ENCODE measurements at regions not wholly inside any gene's neighbourhood (a gene's known extent, or its start where the extent isn't known, plus 50 kb on each side); places are given as distances from the start of the nearest gene placed in this dataset.

- H2AFZ ChIP-seq (replicated peaks) = no peak overlapping the region
- H3K79me2 ChIP-seq (ENCODE audit: low read depth) = no peaks in the 10 kb centered on the region
- DNase-seq (ENCODE audit: low spot score) = no peak
- Mint-ChIP-seq H3K27me3 (ENCODE audit: insufficient read depth, low read depth) (peaks cover 2% of the 10 kb centered on the region), H3K4me1 (no peaks in the 10 kb centered on the region), H3K4me3 (no peak overlapping the region), H3K27ac (no peak overlapping the region), H3K36me3 (no peaks in the 10 kb centered on the region), H3K9me3 (peaks cover 20% of the 10 kb centered on the region)
- H3K27ac ChIP-seq = no peak overlapping the region
- no peak overlapping the region for H3K4me2 ChIP-seq
- no peaks in the 10 kb centered on the region for H3K27me3 ChIP-seq
- TF ChIP-seq EZH2phosphoT487 (IDR thresholded peaks at IDR 0.05) (no peak), EZH2 (IDR thresholded peaks at IDR 0.05) (no peak), CTCF (IDR thresholded peaks at IDR 0.05) (no peak)
- H3K4me3 ChIP-seq = no peak overlapping the region
- no peaks in the 10 kb centered on the region for H3F3A ChIP-seq (ENCODE audit: low read depth)
- H3K9me3 ChIP-seq (ENCODE audit: low read depth) = no peaks in the 10 kb centered on the region
- no peaks in the 10 kb centered on the region for H4K20me1 ChIP-seq (ENCODE audit: low read depth)
- no peaks in the 10 kb centered on the region for H3K36me3 ChIP-seq
- H3K4me1 ChIP-seq = no peaks in the 10 kb centered on the region
- H3K9ac ChIP-seq = no peak overlapping the region
Measured at GRCh38 chr20:12453711-12454110, 536.0 kb downstream of the BTBD3 start.

- no peak for DNase-seq (ENCODE audit: low spot score)
- H3K27me3 Mint-ChIP-seq (ENCODE audit: insufficient read depth, low read depth) = peaks cover 2% of the 10 kb centered on the region
- no peak overlapping the region for H3K9ac ChIP-seq
- H3K27ac ChIP-seq = no peak overlapping the region
- H3K4me1 ChIP-seq = no peaks in the 10 kb centered on the region
- no peaks in the 10 kb centered on the region for H3K4me1 Mint-ChIP-seq
- H3K27ac Mint-ChIP-seq = no peak overlapping the region
- no peaks in the 10 kb centered on the region for H3K9me3 ChIP-seq (ENCODE audit: low read depth)
- H4K20me1 ChIP-seq (ENCODE audit: low read depth) = no peaks in the 10 kb centered on the region
- H3F3A ChIP-seq (ENCODE audit: low read depth) = no peaks in the 10 kb centered on the region
- no peaks in the 10 kb centered on the region for H3K36me3 Mint-ChIP-seq
- H3K4me3 ChIP-seq = no peak overlapping the region
- TF ChIP-seq EZH2 (IDR thresholded peaks at IDR 0.05) (no peak), EZH2phosphoT487 (IDR thresholded peaks at IDR 0.05) (no peak), CTCF (IDR thresholded peaks at IDR 0.05) (no peak)
- no peaks in the 10 kb centered on the region for H3K79me2 ChIP-seq (ENCODE audit: low read depth)
- no peak overlapping the region for H3K4me2 ChIP-seq
- H3K9me3 Mint-ChIP-seq = peaks cover 10% of the 10 kb centered on the region
- no peak overlapping the region for H2AFZ ChIP-seq (replicated peaks)
- no peaks in the 10 kb centered on the region for H3K27me3 ChIP-seq
- H3K4me3 Mint-ChIP-seq = no peak overlapping the region
- no peaks in the 10 kb centered on the region for H3K36me3 ChIP-seq
Measured at GRCh38 chr20:12455148-12455547, 537.5 kb downstream of the BTBD3 start.

- no peaks in the 10 kb centered on the region for H3K4me1 Mint-ChIP-seq
- H3K9ac ChIP-seq = no peak overlapping the region
- no peaks in the 10 kb centered on the region for H3K36me3 ChIP-seq
- no peaks in the 10 kb centered on the region for H3K27me3 ChIP-seq
- H3K4me1 ChIP-seq = no peaks in the 10 kb centered on the region
- no peak for DNase-seq (ENCODE audit: low spot score)
- no peaks in the 10 kb centered on the region for H3K9me3 Mint-ChIP-seq
- no peak overlapping the region for H3K27ac Mint-ChIP-seq
- TF ChIP-seq CTCF (IDR thresholded peaks at IDR 0.05) (no peak), EZH2phosphoT487 (IDR thresholded peaks at IDR 0.05) (no peak), EZH2 (IDR thresholded peaks at IDR 0.05) (no peak)
- H3K9me3 ChIP-seq (ENCODE audit: low read depth) = no peaks in the 10 kb centered on the region
- no peak overlapping the region for H3K27ac ChIP-seq
- no peaks in the 10 kb centered on the region for H3K79me2 ChIP-seq (ENCODE audit: low read depth)
- no peaks in the 10 kb centered on the region for H4K20me1 ChIP-seq (ENCODE audit: low read depth)
- no peaks in the 10 kb centered on the region for H3K27me3 Mint-ChIP-seq (ENCODE audit: insufficient read depth, low read depth)
- H3K4me3 Mint-ChIP-seq = no peak overlapping the region
- H3K36me3 Mint-ChIP-seq = no peaks in the 10 kb centered on the region
- H3F3A ChIP-seq (ENCODE audit: low read depth) = no peaks in the 10 kb centered on the region
- no peak overlapping the region for H2AFZ ChIP-seq (replicated peaks)
- no peak overlapping the region for H3K4me2 ChIP-seq
- H3K4me3 ChIP-seq = no peak overlapping the region
Measured at GRCh38 chr20:12458241-12458640, 540.5 kb downstream of the BTBD3 start.

GRCh38 chr20:12464036-12464435 is 544.7 kb upstream of the SPTLC3 start:
- no peaks in the 10 kb centered on the region for H3K36me3 ChIP-seq
- TF ChIP-seq EZH2phosphoT487 (IDR thresholded peaks at IDR 0.05) = no peak
- TF ChIP-seq EZH2 (IDR thresholded peaks at IDR 0.05) = no peak
- no peak for TF ChIP-seq CTCF (IDR thresholded peaks at IDR 0.05)
- no peak overlapping the region for H3K27ac ChIP-seq
- Mint-ChIP-seq H3K4me1 (peaks cover 11% of the 10 kb centered on the region), H3K9me3 (peaks cover 4% of the 10 kb centered on the region), H3K27me3 (ENCODE audit: insufficient read depth, low read depth) (no peaks in the 10 kb centered on the region), H3K4me3 (no peak overlapping the region), H3K36me3 (no peaks in the 10 kb centered on the region), H3K27ac (no peak overlapping the region)
- no peaks in the 10 kb centered on the region for H3K9me3 ChIP-seq (ENCODE audit: low read depth)
- H3F3A ChIP-seq (ENCODE audit: low read depth) = no peaks in the 10 kb centered on the region
- DNase-seq (ENCODE audit: low spot score) = no peak
- peaks cover 4% of the 10 kb centered on the region for H3K4me1 ChIP-seq
- no peak overlapping the region for H3K4me3 ChIP-seq
- H3K9ac ChIP-seq = no peak overlapping the region
- no peak overlapping the region for H3K4me2 ChIP-seq
- H3K79me2 ChIP-seq (ENCODE audit: low read depth) = no peaks in the 10 kb centered on the region
- H4K20me1 ChIP-seq (ENCODE audit: low read depth) = no peaks in the 10 kb centered on the region
- H2AFZ ChIP-seq (replicated peaks) = no peak overlapping the region
- H3K27me3 ChIP-seq = no peaks in the 10 kb centered on the region
